ENCODE measurements at regions not wholly inside any gene's neighbourhood (a gene's known extent, or its start where the extent isn't known, plus 50 kb on each side); places are given as distances from the start of the nearest gene placed in this dataset.
A peak's percentile ranks its signal among the peaks of the same experiment; 100 is the strongest.

GRCh38 chr1:234701737-234702341 is 91.9 kb upstream of the IRF2BP2 start:
- H3K4me3 ChIP-seq: no peak overlapping the region
- H3K4me1 ChIP-seq: peaks cover 0 to 9% of the 10 kb centered on the region in 2 donors
- no peaks in the 10 kb centered on the region for H3K27me3 ChIP-seq
- ATAC-seq (no peak), DNase-seq (no peak)
- H3K27ac ChIP-seq: no peak overlapping the region
- intact Hi-C loops (cut with DNase I): no loop called here
- no peaks in the 10 kb centered on the region for H3K36me3 ChIP-seq
- TF ChIP-seq CTCF (IDR thresholded peaks at IDR 0.05): no peak
- H3K9me3 ChIP-seq: no peaks in the 10 kb centered on the region

- intact Hi-C loops (cut with DNase I): no loop called here
- peak; percentile 61 for ATAC-seq
- no peaks in the 10 kb centered on the region for H3K36me3 ChIP-seq
- H3K9me3 ChIP-seq: no peaks in the 10 kb centered on the region
- H3K27me3 ChIP-seq: no peaks in the 10 kb centered on the region
- no peak for TF ChIP-seq CTCF (IDR thresholded peaks at IDR 0.05)
- no peak for DNase-seq
- peaks cover 0 to 8% of the 10 kb centered on the region in 2 donors for H3K4me1 ChIP-seq
- peak overlapping the region in 1 of 2 donors; percentile 16 for H3K27ac ChIP-seq
- H3K4me3 ChIP-seq: no peak overlapping the region
Measured at GRCh38 chr1:234699795-234700665, 90.1 kb upstream of the IRF2BP2 start.

GRCh38 chr1:234698686-234699085 is 88.7 kb upstream of the IRF2BP2 start:
- TF ChIP-seq CTCF (IDR thresholded peaks at IDR 0.05): no peak
- intact Hi-C loops (cut with DNase I): no loop called here
- no peaks in the 10 kb centered on the region for H3K9me3 ChIP-seq
- no peaks in the 10 kb centered on the region for H3K27me3 ChIP-seq
- peaks cover 0 to 8% of the 10 kb centered on the region in 2 donors for H3K4me1 ChIP-seq
- no peak for ATAC-seq
- H3K36me3 ChIP-seq: no peaks in the 10 kb centered on the region
- H3K4me3 ChIP-seq: no peak overlapping the region
- DNase-seq: no peak
- no peak overlapping the region for H3K27ac ChIP-seq

GRCh38 chr1:234697741-234698140 is 87.8 kb upstream of the IRF2BP2 start:
- H3K36me3 ChIP-seq: no peaks in the 10 kb centered on the region
- H3K9me3 ChIP-seq: no peaks in the 10 kb centered on the region
- no peak for TF ChIP-seq CTCF (IDR thresholded peaks at IDR 0.05)
- DNase-seq (no peak), ATAC-seq (no peak)
- no peak overlapping the region for H3K27ac ChIP-seq
- H3K27me3 ChIP-seq: no peaks in the 10 kb centered on the region
- no peak overlapping the region for H3K4me3 ChIP-seq
- peaks cover 0 to 8% of the 10 kb centered on the region in 2 donors for H3K4me1 ChIP-seq
- intact Hi-C loops (cut with DNase I): no loop called here

- TF ChIP-seq CTCF (IDR thresholded peaks at IDR 0.05): no peak
- intact Hi-C loops (cut with DNase I): no loop called here
- peak in 2 of 4 donors; percentile 42 to 56 for DNase-seq
- Histone ChIP-seq H3K4me1 (peaks cover 0 to 8% of the 10 kb centered on the region in 2 donors), H3K36me3 (no peaks in the 10 kb centered on the region), H3K27me3 (no peaks in the 10 kb centered on the region), H3K27ac (no peak overlapping the region), H3K9me3 (no peaks in the 10 kb centered on the region), H3K4me3 (no peak overlapping the region)
- ATAC-seq: no peak
Measured at GRCh38 chr1:234697015-234697414, 87.0 kb upstream of the IRF2BP2 start.
